H9 (cell line): ENCODE measurements at regions not wholly inside any gene's neighbourhood (a gene's known extent, or its start where the extent isn't known, plus 50 kb on each side); places are given as distances from the start of the nearest gene placed in this dataset.
"Not testable (repeated sequence)": the region's sequence is repeated elsewhere in the genome, so short reads cannot be mapped to it uniquely, and the experiment has no call there.

Experiments used
- DNase-seq: peaks from one replicate; pipeline ENCODE4 v3.0.0-alpha.2; 2017
- H2AFZ ChIP-seq: one replicate; pipeline ENCODE4 v1.6.1; 2013; ENCODE audit warnings: mild to moderate bottlenecking, low read length, control low read depth, moderate library complexity
- H2AK5ac ChIP-seq: 2 replicates; pipeline ENCODE4 v1.6.1; 2013; ENCODE audit warnings: low read length, control low read depth, mixed read lengths; ENCODE audit not compliant: insufficient read length
- H2BK120ac ChIP-seq: one replicate; pipeline ENCODE4 v1.6.1; 2013; ENCODE audit warnings: low read depth, mild to moderate bottlenecking, low read length, control low read depth, inconsistent platforms; ENCODE audit not compliant: poor library complexity, severe bottlenecking
- H2BK12ac ChIP-seq: 2 replicates; pipeline ENCODE4 v1.6.1; 2013; ENCODE audit warnings: low read length, control low read depth, mixed read lengths, low read depth; ENCODE audit not compliant: insufficient read length
- H2BK15ac ChIP-seq: 2 replicates; pipeline ENCODE4 v1.6.1; 2013; ENCODE audit warnings: low read depth, low read length, control low read depth
- H2BK20ac ChIP-seq: one replicate; pipeline ENCODE4 v1.6.1; 2013; ENCODE audit warnings: low read depth, mild to moderate bottlenecking, low read length, control low read depth, inconsistent platforms; ENCODE audit not compliant: poor library complexity, severe bottlenecking
- H2BK5ac ChIP-seq: 2 replicates; pipeline ENCODE4 v1.6.1; 2013; ENCODE audit warnings: low read length, control low read depth, mixed read lengths; ENCODE audit not compliant: insufficient read length
- H3K14ac ChIP-seq: 2 replicates; pipeline ENCODE4 v1.6.1; 2013; ENCODE audit warnings: low read length, control low read depth; ENCODE audit not compliant: insufficient read depth
- H3K18ac ChIP-seq: 2 replicates; pipeline ENCODE4 v1.6.1; 2013; ENCODE audit warnings: low read depth, mild to moderate bottlenecking, mixed read lengths, low read length, control low read depth; ENCODE audit not compliant: insufficient read length
- H3K23ac ChIP-seq: 2 replicates; pipeline ENCODE4 v1.6.1; 2013; ENCODE audit warnings: low read length, control low read depth, mixed read lengths, low read depth; ENCODE audit not compliant: insufficient read length
- H3K23me2 ChIP-seq: 2 replicates; pipeline ENCODE4 v1.6.1; 2013; ENCODE audit warnings: low read depth, mild to moderate bottlenecking, mixed read lengths, low read length, control low read depth; ENCODE audit not compliant: insufficient read length, poor library complexity, severe bottlenecking
- H3K27ac ChIP-seq: 2 replicates; pipeline ENCODE4 v1.5.1; 2013; ENCODE audit warnings: low read length, control low read depth, mixed read lengths, low read depth; ENCODE audit not compliant: insufficient read length
- H3K27me3 ChIP-seq: 2 replicates; pipeline ENCODE4 v1.6.1; 2013; ENCODE audit warnings: low read length, control low read depth, inconsistent platforms; ENCODE audit not compliant: insufficient read depth
- H3K4ac ChIP-seq: 2 replicates; pipeline ENCODE4 v1.6.1; 2013; ENCODE audit warnings: low read depth, mild to moderate bottlenecking, control low read depth, inconsistent platforms, low read length, moderate library complexity
- H3K4me1 ChIP-seq: 2 replicates; pipeline ENCODE4 v1.6.1; 2013; ENCODE audit warnings: low read length, control low read depth, inconsistent platforms; ENCODE audit not compliant: insufficient read depth
- H3K4me2 ChIP-seq: 2 replicates; pipeline ENCODE4 v1.6.1; 2013; ENCODE audit warnings: low read length, control low read depth, mixed read lengths; ENCODE audit not compliant: insufficient read length, insufficient read depth
- H3K56ac ChIP-seq: 2 replicates; pipeline ENCODE4 v1.6.1; 2013; ENCODE audit warnings: low read depth, mild to moderate bottlenecking, mixed read lengths, low read length, control low read depth; ENCODE audit not compliant: insufficient read length
- H3K79me1 ChIP-seq: 2 replicates; pipeline ENCODE4 v1.6.1; 2013; ENCODE audit warnings: low read depth, mild to moderate bottlenecking, moderate library complexity, low read length, control low read depth, inconsistent platforms; ENCODE audit not compliant: insufficient read depth, poor library complexity, severe bottlenecking
- H3K79me2 ChIP-seq: 2 replicates; pipeline ENCODE4 v1.6.1; 2013; ENCODE audit warnings: low read length, control low read depth, inconsistent platforms; ENCODE audit not compliant: insufficient read depth
- H3K9ac ChIP-seq: 2 replicates; pipeline ENCODE4 v1.6.1; 2013; ENCODE audit warnings: low read length, control low read depth, mixed read lengths; ENCODE audit not compliant: insufficient read length; ENCODE audit errors: extremely low read depth
- H3K9me3 ChIP-seq: one replicate; pipeline ENCODE4 v1.6.1; 2013; ENCODE audit warnings: low read depth, low read length, inconsistent platforms; ENCODE audit not compliant: control insufficient read depth
- H3T11ph ChIP-seq: one replicate; pipeline ENCODE4 v1.6.1; 2013; ENCODE audit warnings: mild to moderate bottlenecking, low read length, control low read depth, inconsistent platforms
- H4K20me1 ChIP-seq: one replicate; pipeline ENCODE4 v1.6.1; 2013; ENCODE audit not compliant: control insufficient read depth, insufficient read length, insufficient read depth
- H4K5ac ChIP-seq: 2 replicates; pipeline ENCODE4 v1.6.1; 2013; ENCODE audit warnings: low read depth, mild to moderate bottlenecking, mixed read lengths, low read length, control low read depth; ENCODE audit not compliant: insufficient read length
- H4K8ac ChIP-seq: replicated peaks from 2 replicates; pipeline ENCODE4 v1.6.1; 2013; ENCODE audit warnings: low read length, control low read depth, mixed read lengths, low read depth; ENCODE audit not compliant: insufficient read length
- H4K91ac ChIP-seq: 2 replicates; pipeline ENCODE4 v1.6.1; 2013; ENCODE audit warnings: low read depth, mild to moderate bottlenecking, moderate library complexity, mixed read lengths, low read length, control low read depth; ENCODE audit not compliant: insufficient read length
- H3K27ac Mint-ChIP-seq, 3 experiments: 2 replicates in 2 of 3; 3 replicates in 1 of 3; pipeline ENCODE4 v1.8.0; 2020 to 2021; ENCODE audit warnings: mixed read lengths in 3 of 3, mild to moderate bottlenecking in 1 of 3, moderate library complexity in 1 of 3
- H3K27me3 Mint-ChIP-seq: 2 replicates; pipeline ENCODE4 v1.8.0; 2021; ENCODE audit warnings: low read depth, mild to moderate bottlenecking, moderate library complexity, mixed read lengths
- H3K36me3 Mint-ChIP-seq, 3 experiments: 2 replicates in 2 of 3; 3 replicates in 1 of 3; pipeline ENCODE4 v1.8.0; 2020 to 2021; ENCODE audit warnings: low read depth in 3 of 3, mixed read lengths in 3 of 3; ENCODE audit not compliant: insufficient read depth in 1 of 3
- H3K4me1 Mint-ChIP-seq, 2 experiments: 2 replicates each; pipeline ENCODE4 v1.8.0; 2020; ENCODE audit warnings: mixed read lengths in 2 of 2
- H3K4me3 Mint-ChIP-seq, 2 experiments: 2 replicates in 1 of 2; 3 replicates in 1 of 2; pipeline ENCODE4 v1.8.0; 2020 to 2021; ENCODE audit warnings: mild to moderate bottlenecking in 2 of 2, mixed read lengths in 2 of 2, moderate library complexity in 1 of 2
- H3K9me3 Mint-ChIP-seq, 2 experiments: 2 replicates in 1 of 2; 3 replicates in 1 of 2; pipeline ENCODE4 v1.8.0; 2020; ENCODE audit warnings: mild to moderate bottlenecking in 2 of 2, mixed read lengths in 2 of 2, moderate library complexity in 1 of 2
- WGBS: extraction: QIAGEN DNeasy Blood & Tissue Kit; methylation state at CpG from one replicate; pipeline ENCODE4 v1.1.7; 2013; ENCODE audit warnings: missing lambda C conversion rate, low lambda C conversion rate, mixed read lengths; ENCODE audit not compliant: insufficient read length; ENCODE audit errors: extremely low coverage; 5-methylcytosine and 5-hydroxymethylcytosine counted together
- TF ChIP-seq, protein P1 (sequence below): fragments of 200-600 bp; sonication (generic); conservative IDR thresholded peaks from 3 replicates; pipeline ENCODE4 v1.8.0; 2021; ENCODE audit warnings: antibody characterized with exemption, mild to moderate bottlenecking

DNA sequence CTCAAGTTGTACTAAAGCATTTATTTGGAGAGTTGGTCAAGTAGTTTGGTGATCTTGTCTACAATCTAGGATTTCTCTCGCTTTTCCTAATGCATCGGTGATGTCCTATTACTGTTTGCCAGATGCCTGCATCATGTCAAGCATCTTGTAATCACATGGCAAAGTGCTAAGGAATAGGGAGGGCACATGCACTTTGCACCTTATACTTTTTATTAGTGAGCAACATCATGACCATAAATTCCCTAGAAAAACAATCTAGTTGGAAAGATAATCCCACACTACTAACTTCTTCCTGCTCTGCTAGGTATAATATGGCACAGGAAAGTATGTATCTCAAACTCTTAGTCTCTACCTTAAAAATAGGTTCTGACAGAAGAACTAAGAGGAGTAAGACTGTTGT lies 894.3 kb upstream of the SLITRK1 start:
- Histone ChIP-seq H2BK15ac (no peak overlapping the region), H3K4me2 (no peak overlapping the region), H3K79me2 (no peaks in the 10 kb centered on the region), H3K27me3 (no peaks in the 10 kb centered on the region), H2BK20ac (no peak overlapping the region), H3K9me3 (no peaks in the 10 kb centered on the region), H3K23me2 (no peaks in the 10 kb centered on the region), H3K23ac (no peak overlapping the region), H2BK12ac (no peak overlapping the region), H3K79me1 (no peaks in the 10 kb centered on the region), H3T11ph (no peak overlapping the region), H4K91ac (no peak overlapping the region), H3K4ac (no peak overlapping the region), H3K56ac (no peak overlapping the region), H3K4me1 (no peaks in the 10 kb centered on the region), H3K14ac (no peak overlapping the region), H4K20me1 (no peaks in the 10 kb centered on the region), H3K27ac (no peak overlapping the region), H4K5ac (no peak overlapping the region), H2AK5ac (no peak overlapping the region), H2BK120ac (no peak overlapping the region), H2BK5ac (no peak overlapping the region), H2AFZ (no peak overlapping the region), H3K18ac (no peak overlapping the region), H4K8ac (no peak overlapping the region), H3K9ac (no peak overlapping the region)
- no CpG with 5 or more reads among the region's 2 CpGs for WGBS
- Mint-ChIP-seq H3K36me3 (no peaks in the 10 kb centered on the region), H3K27me3 (no peaks in the 10 kb centered on the region), H3K4me3 (no peak overlapping the region), H3K27ac (no peak overlapping the region; a peak in 1 of 7 replicates), H3K9me3 (no peaks in the 10 kb centered on the region), H3K4me1 (no peaks in the 10 kb centered on the region)
- TF ChIP-seq, protein P1, sequence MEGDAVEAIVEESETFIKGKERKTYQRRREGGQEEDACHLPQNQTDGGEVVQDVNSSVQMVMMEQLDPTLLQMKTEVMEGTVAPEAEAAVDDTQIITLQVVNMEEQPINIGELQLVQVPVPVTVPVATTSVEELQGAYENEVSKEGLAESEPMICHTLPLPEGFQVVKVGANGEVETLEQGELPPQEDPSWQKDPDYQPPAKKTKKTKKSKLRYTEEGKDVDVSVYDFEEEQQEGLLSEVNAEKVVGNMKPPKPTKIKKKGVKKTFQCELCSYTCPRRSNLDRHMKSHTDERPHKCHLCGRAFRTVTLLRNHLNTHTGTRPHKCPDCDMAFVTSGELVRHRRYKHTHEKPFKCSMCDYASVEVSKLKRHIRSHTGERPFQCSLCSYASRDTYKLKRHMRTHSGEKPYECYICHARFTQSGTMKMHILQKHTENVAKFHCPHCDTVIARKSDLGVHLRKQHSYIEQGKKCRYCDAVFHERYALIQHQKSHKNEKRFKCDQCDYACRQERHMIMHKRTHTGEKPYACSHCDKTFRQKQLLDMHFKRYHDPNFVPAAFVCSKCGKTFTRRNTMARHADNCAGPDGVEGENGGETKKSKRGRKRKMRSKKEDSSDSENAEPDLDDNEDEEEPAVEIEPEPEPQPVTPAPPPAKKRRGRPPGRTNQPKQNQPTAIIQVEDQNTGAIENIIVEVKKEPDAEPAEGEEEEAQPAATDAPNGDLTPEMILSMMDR: no peak
- no peak for DNase-seq

DNA sequence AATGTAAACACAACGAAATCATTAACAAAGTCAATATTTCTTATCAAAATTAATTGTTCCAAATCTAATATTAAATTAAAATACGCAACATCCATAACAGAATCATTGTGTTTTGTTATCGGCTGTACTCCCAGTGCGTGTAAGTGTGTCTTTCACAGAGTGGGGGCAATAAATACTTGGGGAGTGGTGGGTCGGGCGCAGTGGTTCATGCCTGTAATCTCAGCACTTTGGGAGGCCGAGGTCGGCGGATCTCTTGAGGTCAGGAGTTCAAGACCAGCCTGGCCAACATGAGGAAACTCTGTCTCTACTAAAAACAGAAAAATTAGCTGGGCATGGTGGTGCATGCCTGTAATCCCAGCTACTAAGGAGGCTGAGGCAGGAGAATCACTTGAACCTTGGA lies 893.6 kb upstream of the SLITRK1 start:
- H3K27me3 ChIP-seq, H4K91ac ChIP-seq, H3K23me2 ChIP-seq, H3K4me3 Mint-ChIP-seq, H4K20me1 ChIP-seq, H2AK5ac ChIP-seq, H4K8ac ChIP-seq, H3K14ac ChIP-seq, H3K4me1 Mint-ChIP-seq, H3K27ac Mint-ChIP-seq, H3K79me2 ChIP-seq, H3K27ac ChIP-seq, DNase-seq, H3T11ph ChIP-seq, H3K36me3 Mint-ChIP-seq, H2BK15ac ChIP-seq, H4K5ac ChIP-seq, H2BK120ac ChIP-seq, H3K27me3 Mint-ChIP-seq, H2BK12ac ChIP-seq, H3K4ac ChIP-seq, H3K9me3 Mint-ChIP-seq, H3K56ac ChIP-seq, H3K79me1 ChIP-seq, H3K23ac ChIP-seq, H3K4me1 ChIP-seq, H3K9me3 ChIP-seq, H2BK20ac ChIP-seq, H2BK5ac ChIP-seq, H3K9ac ChIP-seq, H3K18ac ChIP-seq, H2AFZ ChIP-seq, H3K4me2 ChIP-seq: not testable (repeated sequence)
- 100% methylated on average over 1 of the region's 9 CpGs for WGBS
